ENCODE measurements at regions not wholly inside any gene's neighbourhood (a gene's known extent, or its start where the extent isn't known, plus 50 kb on each side); places are given as distances from the start of the nearest gene placed in this dataset.
A peak's percentile ranks its signal among the peaks of the same experiment; 100 is the strongest.

DNA sequence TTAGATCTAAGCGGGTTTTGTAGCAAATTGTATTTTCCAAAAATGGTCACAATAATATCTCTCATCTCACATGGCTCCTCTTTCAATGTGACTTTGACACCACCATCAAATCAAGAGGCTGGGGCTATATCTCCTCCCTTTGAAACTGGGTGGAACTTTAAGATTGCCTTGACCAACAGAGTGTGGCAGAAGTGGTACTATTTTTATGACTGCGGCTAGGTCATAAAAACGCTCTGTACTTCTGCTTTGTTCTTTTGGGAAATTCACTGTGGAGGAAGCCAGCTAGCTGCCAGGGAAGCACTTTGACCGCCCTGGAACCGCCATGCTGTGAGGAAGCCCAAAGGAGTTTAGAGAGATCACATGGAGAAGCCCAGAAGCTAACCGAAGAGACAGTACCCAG, 50.7 kb upstream of the ACOT11 start:
- Histone ChIP-seq H3K4me3 (no peak overlapping the region), H3K36me3 (no peaks in the 10 kb centered on the region), H3K27ac (no peak overlapping the region), H3K9me3 (no peaks in the 10 kb centered on the region), H3K4me1 (peaks cover 0 to 10% of the 10 kb centered on the region in 2 donors), H3K27me3 (no peaks in the 10 kb centered on the region)
- DNase-seq (ENCODE audit: low spot score in 2 of 2), result no peak
- intact Hi-C loops (cut with DNase I), result loop anchor here (10.0 kb wide), 2 partner anchors 217 to 603 kb away; partner anchors contain the start of genes DIO1 and TTC4
- TF ChIP-seq, protein P1, sequence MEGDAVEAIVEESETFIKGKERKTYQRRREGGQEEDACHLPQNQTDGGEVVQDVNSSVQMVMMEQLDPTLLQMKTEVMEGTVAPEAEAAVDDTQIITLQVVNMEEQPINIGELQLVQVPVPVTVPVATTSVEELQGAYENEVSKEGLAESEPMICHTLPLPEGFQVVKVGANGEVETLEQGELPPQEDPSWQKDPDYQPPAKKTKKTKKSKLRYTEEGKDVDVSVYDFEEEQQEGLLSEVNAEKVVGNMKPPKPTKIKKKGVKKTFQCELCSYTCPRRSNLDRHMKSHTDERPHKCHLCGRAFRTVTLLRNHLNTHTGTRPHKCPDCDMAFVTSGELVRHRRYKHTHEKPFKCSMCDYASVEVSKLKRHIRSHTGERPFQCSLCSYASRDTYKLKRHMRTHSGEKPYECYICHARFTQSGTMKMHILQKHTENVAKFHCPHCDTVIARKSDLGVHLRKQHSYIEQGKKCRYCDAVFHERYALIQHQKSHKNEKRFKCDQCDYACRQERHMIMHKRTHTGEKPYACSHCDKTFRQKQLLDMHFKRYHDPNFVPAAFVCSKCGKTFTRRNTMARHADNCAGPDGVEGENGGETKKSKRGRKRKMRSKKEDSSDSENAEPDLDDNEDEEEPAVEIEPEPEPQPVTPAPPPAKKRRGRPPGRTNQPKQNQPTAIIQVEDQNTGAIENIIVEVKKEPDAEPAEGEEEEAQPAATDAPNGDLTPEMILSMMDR (IDR thresholded peaks at IDR 0.05), result no peak

DNA sequence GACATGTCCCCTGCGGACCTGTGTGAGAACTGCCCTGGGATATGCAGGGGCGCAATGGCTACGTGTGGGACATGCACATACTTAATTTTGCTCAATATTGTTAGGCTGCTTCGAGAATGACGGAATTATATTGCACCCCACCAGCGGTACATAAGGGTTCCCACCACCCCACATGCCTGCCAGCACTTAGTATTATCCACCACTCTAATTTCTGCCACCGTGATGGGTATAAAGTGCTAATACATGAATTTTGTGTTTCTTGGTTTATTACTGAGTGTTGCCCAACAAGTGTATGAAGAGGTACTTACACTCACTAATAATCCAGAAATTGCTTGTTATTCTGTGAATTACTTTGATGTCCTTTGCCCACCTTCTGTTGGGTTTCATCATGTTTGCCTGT, 52.1 kb upstream of the ACOT11 start:
- TF ChIP-seq, protein P1 (IDR thresholded peaks at IDR 0.05), result no peak
- intact Hi-C loops (cut with DNase I), result loop anchor here (10.0 kb wide), 2 partner anchors 219 to 601 kb away; partner anchors contain the start of genes DIO1 and TTC4

DNA sequence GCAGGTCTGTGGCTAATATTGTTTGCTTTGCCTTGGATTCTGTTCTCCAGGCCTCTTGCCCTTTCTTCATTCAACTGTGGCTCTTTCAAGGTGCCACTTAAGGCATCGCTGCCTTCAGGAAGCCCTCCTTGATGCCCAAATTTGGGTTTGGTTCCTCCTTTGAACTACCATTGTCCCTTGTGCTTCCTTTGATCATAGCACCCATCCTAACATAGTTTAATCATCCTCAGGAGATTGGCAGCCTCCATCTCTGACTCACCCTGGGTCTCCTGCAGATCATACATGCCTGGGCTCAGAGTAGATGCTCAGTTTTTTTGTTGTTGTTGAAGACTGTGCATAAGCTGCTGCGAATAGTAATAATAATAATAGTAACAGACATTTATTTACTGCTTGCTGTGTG, 54.4 kb upstream of the ACOT11 start:
- Histone ChIP-seq H3K36me3 (no peaks in the 10 kb centered on the region), H3K27me3 (no peaks in the 10 kb centered on the region), H3K4me1 (peaks cover 0 to 15% of the 10 kb centered on the region in 2 donors), H3K4me3 (no peak overlapping the region), H3K9me3 (no peaks in the 10 kb centered on the region), H3K27ac (no peak overlapping the region)
- intact Hi-C loops (cut with DNase I), result loop anchor here (10.0 kb wide), 2 partner anchors 221 to 599 kb away; partner anchors contain the start of genes DIO1 and TTC4
- no peak for DNase-seq (ENCODE audit: low spot score in 2 of 2)
- TF ChIP-seq, protein P1 (IDR thresholded peaks at IDR 0.05), result no peak

More for the DNA sequence above, 52.1 kb upstream of the ACOT11 start:
- no peak for DNase-seq (ENCODE audit: low spot score in 2 of 2)
- Histone ChIP-seq H3K4me1 (peaks cover 0 to 10% of the 10 kb centered on the region in 2 donors), H3K36me3 (no peaks in the 10 kb centered on the region), H3K27me3 (no peaks in the 10 kb centered on the region), H3K4me3 (no peak overlapping the region), H3K9me3 (no peaks in the 10 kb centered on the region), H3K27ac (no peak overlapping the region)

DNA sequence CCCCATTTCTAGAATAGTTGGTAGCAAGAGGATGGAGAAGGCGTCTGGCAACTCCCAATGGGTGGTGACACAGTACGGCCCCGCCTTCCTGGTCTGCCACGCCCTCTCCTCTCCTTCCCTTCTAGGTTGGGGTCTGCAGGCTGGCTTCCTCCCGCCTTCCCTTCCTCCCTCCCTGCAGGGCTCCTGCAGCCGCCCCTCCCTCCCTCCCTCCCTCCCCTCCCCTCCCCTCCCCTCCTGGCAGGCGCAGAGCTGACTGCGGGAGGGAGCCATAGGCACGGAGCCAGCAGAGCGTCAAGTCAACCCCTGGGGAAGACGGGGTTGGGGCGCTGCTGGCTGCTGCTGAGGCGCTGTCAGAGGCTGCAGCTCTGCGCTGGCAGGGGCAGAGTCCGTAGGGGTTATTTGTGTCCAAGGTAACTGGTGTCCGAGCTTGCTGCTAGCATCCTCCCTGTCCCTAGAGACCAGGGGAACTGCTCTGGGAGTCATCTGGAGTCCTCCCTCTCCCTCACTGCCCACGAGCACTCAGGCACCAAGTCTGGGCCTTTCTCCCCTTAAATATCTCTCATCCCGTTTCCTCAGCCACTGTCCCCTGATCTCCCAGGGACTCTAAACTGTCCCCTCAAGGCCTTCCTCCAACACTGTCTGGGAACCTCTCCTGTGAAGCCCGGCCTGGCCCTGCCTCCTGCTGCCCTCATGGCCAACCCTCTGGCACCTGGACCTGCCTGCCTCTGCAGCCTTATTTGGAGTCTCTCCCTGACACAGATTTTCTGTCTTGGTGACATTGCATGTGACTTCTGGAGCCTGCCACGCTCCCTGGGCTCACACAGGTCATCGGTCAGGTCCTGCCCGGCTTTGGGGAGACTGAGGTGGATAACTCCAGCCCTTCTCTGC, 57.4 kb upstream of the ACOT11 start:
- peak overlapping the region in 1 of 2 donors; percentile 5 for H3K4me3 ChIP-seq
- no peaks in the 10 kb centered on the region for H3K27me3 ChIP-seq
- DNase-seq (ENCODE audit: low spot score in 2 of 2), result no peak
- intact Hi-C loops (cut with DNase I), result loop anchor here (2.0 to 10.0 kb wide), 3 partner anchors 56 to 596 kb away; partner anchors contain the start of genes DIO1 and TTC4
- H3K9me3 ChIP-seq, result no peaks in the 10 kb centered on the region
- H3K36me3 ChIP-seq, result no peaks in the 10 kb centered on the region
- H3K27ac ChIP-seq, result peak overlapping the region; percentile 66 to 92
- TF ChIP-seq, protein P1 (IDR thresholded peaks at IDR 0.05), result no peak
- H3K4me1 ChIP-seq, result peaks cover 0 to 31% of the 10 kb centered on the region in 2 donors

DNA sequence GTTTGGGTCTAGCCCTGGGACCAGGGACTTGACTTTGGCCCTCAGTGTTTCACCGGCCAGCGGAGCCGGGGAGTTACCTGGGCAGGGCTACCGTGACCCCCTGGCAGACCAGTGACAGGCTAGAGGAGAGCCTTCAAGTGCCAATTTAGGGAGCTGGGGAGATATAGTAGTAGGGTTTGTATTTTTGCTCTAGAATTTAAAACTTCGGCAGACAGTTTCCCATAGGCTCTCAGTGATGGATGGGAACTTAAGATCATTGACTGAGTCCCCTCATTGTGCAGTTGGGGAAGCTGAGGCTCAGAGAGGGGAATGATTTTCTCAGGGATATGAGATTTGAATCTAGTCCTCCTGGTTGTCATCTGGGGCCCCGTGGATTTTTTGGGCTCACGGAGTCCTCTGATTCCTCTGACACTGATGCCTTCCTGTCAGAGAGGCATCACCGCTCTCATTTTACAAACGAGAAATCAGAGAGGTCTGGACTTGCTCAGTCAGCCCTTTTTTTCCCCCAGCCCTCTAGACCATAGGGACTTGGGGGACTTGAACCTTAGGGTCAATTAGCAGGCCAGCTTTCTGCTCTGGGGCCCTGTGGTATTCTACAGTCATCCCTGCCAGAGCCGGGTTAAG, 58.3 kb upstream of the ACOT11 start:
- H3K27ac ChIP-seq, result peak overlapping the region; percentile 92 to 97
- H3K9me3 ChIP-seq, result no peaks in the 10 kb centered on the region
- H3K4me1 ChIP-seq, result peaks cover 0 to 31% of the 10 kb centered on the region in 2 donors
- TF ChIP-seq, protein P1 (IDR thresholded peaks at IDR 0.05), result no peak
- H3K4me3 ChIP-seq, result peak overlapping the region; percentile 61 to 81
- intact Hi-C loops (cut with DNase I), result loop anchor here (1.0 to 10.0 kb wide), 12 partner anchors 57 to 595 kb away; partner anchors contain the start of genes CYB5RL, DIO1, IFT25 and LRRC42
- no peaks in the 10 kb centered on the region for H3K27me3 ChIP-seq
- no peak for DNase-seq (ENCODE audit: low spot score in 2 of 2)
- H3K36me3 ChIP-seq, result no peaks in the 10 kb centered on the region

Data from ascending aorta (tissue), 2 donors.